ENCODE measurements at regions not wholly inside any gene's neighbourhood (a gene's known extent, or its start where the extent isn't known, plus 50 kb on each side); places are given as distances from the start of the nearest gene placed in this dataset.

DNA sequence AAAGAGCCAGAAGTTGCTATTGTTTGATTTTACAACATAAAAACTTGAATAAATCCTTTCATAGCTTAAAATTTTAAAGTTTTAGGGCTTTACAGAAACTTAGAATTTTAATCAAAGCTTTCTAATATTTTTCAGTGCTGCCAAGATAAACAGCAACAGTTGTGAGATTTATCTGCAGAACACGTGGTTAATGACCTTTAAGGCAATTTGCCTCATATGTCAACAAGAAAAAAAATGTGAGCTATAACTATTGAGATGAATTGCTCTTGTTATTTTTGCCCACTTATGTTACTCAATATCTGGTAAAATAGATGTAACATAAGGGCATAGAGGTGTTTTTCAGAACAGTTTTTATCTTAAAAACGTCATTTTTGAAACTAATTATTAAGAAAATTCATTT, 96.7 kb upstream of the NECTIN3 start:
- TF ChIP-seq SPI1 (IDR thresholded peaks at IDR 0.05; ENCODE audit: borderline replicate concordance, low read depth) (no peak), POLR2AphosphoS5 (IDR thresholded peaks at IDR 0.05; ENCODE audit: low read depth) (no peak), REST (IDR thresholded peaks at IDR 0.05; ENCODE audit: insufficient replicate concordance, low read depth) (no peak), GABPA (IDR thresholded peaks at IDR 0.05; ENCODE audit: low read depth) (no peak)
- TF ChIP-seq, protein P1, sequence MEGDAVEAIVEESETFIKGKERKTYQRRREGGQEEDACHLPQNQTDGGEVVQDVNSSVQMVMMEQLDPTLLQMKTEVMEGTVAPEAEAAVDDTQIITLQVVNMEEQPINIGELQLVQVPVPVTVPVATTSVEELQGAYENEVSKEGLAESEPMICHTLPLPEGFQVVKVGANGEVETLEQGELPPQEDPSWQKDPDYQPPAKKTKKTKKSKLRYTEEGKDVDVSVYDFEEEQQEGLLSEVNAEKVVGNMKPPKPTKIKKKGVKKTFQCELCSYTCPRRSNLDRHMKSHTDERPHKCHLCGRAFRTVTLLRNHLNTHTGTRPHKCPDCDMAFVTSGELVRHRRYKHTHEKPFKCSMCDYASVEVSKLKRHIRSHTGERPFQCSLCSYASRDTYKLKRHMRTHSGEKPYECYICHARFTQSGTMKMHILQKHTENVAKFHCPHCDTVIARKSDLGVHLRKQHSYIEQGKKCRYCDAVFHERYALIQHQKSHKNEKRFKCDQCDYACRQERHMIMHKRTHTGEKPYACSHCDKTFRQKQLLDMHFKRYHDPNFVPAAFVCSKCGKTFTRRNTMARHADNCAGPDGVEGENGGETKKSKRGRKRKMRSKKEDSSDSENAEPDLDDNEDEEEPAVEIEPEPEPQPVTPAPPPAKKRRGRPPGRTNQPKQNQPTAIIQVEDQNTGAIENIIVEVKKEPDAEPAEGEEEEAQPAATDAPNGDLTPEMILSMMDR (IDR thresholded peaks at IDR 0.05; ENCODE audit: insufficient read depth, low read length), result no peak
- H3K4me3 ChIP-seq (replicated peaks; ENCODE audit: insufficient read depth, low read length), result no peak overlapping the region
- DNase-seq (ENCODE audit: low read depth in 1 of 2, low spot score in 1 of 2), result no peak
- H3K27ac ChIP-seq (replicated peaks), result no peak overlapping the region
- no peaks in the 10 kb centered on the region for H3K27me3 ChIP-seq (ENCODE audit: insufficient read depth, poor library complexity, severe bottlenecking)

- no peak overlapping the region for H3K4me3 ChIP-seq (replicated peaks; ENCODE audit: insufficient read depth, low read length)
- H3K27me3 ChIP-seq (ENCODE audit: insufficient read depth, poor library complexity, severe bottlenecking), result no peaks in the 10 kb centered on the region
- no peak overlapping the region for H3K27ac ChIP-seq (replicated peaks)
- TF ChIP-seq REST (IDR thresholded peaks at IDR 0.05; ENCODE audit: insufficient replicate concordance, low read depth) (no peak), SPI1 (IDR thresholded peaks at IDR 0.05; ENCODE audit: borderline replicate concordance, low read depth) (no peak), POLR2AphosphoS5 (IDR thresholded peaks at IDR 0.05; ENCODE audit: low read depth) (no peak), GABPA (IDR thresholded peaks at IDR 0.05; ENCODE audit: low read depth) (no peak)
- TF ChIP-seq, protein P1 (IDR thresholded peaks at IDR 0.05; ENCODE audit: insufficient read depth, low read length), result no peak
- no peak for DNase-seq (ENCODE audit: low read depth in 1 of 2, low spot score in 1 of 2)
Measured at GRCh38 chr3:110984456-110985250, 87.0 kb upstream of the NECTIN3 start.

- Histone ChIP-seq H3K27ac (replicated peaks) (no peak overlapping the region), H3K27me3 (ENCODE audit: insufficient read depth, poor library complexity, severe bottlenecking) (no peaks in the 10 kb centered on the region), H3K4me3 (replicated peaks; ENCODE audit: insufficient read depth, low read length) (no peak overlapping the region)
- TF ChIP-seq SPI1 (IDR thresholded peaks at IDR 0.05; ENCODE audit: borderline replicate concordance, low read depth) (no peak), GABPA (IDR thresholded peaks at IDR 0.05; ENCODE audit: low read depth) (no peak), REST (IDR thresholded peaks at IDR 0.05; ENCODE audit: insufficient replicate concordance, low read depth) (no peak), POLR2AphosphoS5 (IDR thresholded peaks at IDR 0.05; ENCODE audit: low read depth) (no peak)
- TF ChIP-seq, protein P1 (IDR thresholded peaks at IDR 0.05; ENCODE audit: insufficient read depth, low read length), result no peak
- no peak for DNase-seq (ENCODE audit: low read depth in 1 of 2, low spot score in 1 of 2)
Measured at GRCh38 chr3:110989446-110989845, 82.2 kb upstream of the NECTIN3 start.
